ENCODE measurements at regions not wholly inside any gene's neighbourhood (a gene's known extent, or its start where the extent isn't known, plus 50 kb on each side); places are given as distances from the start of the nearest gene placed in this dataset.
"Not testable (repeated sequence)": the region's sequence is repeated elsewhere in the genome, so short reads cannot be mapped to it uniquely, and the experiment has no call there.

- no peak for DNase-seq
These were observed 272.0 kb upstream of the GCFC2 start for GRCh38 chr2:75982719-75983118.

GRCh38 chr2:75964646-75965045, 253.9 kb upstream of the GCFC2 start:
- DNase-seq = no peak

- DNase-seq = no peak
These were observed 249.8 kb upstream of the GCFC2 start for GRCh38 chr2:75960472-75961009.

GRCh38 chr2:75959724-75960471, 249.2 kb upstream of the GCFC2 start:
- DNase-seq = no peak

- DNase-seq = no peak
These were observed 244.0 kb upstream of the GCFC2 start for GRCh38 chr2:75954761-75955160.

GRCh38 chr2:75952173-75952572, 241.5 kb upstream of the GCFC2 start:
- DNase-seq = no peak

- no peak for DNase-seq
These were observed 238.8 kb upstream of the GCFC2 start for GRCh38 chr2:75949385-75950030.

GRCh38 chr2:75936311-75936710, 225.6 kb upstream of the GCFC2 start:
- no peak for DNase-seq

- DNase-seq = no peak
These were observed 222.3 kb upstream of the GCFC2 start for GRCh38 chr2:75932996-75933395.

- no peak for DNase-seq
These were observed 217.4 kb upstream of the GCFC2 start for GRCh38 chr2:75928093-75928492.

GRCh38 chr2:75925331-75926024, 214.8 kb upstream of the GCFC2 start:
- no peak for DNase-seq

- DNase-seq = no peak
These were observed 211.5 kb upstream of the GCFC2 start for GRCh38 chr2:75922191-75922590.

- DNase-seq = no peak
These were observed 210.3 kb upstream of the GCFC2 start for GRCh38 chr2:75920859-75921551.

- DNase-seq = no peak
These were observed 205.3 kb upstream of the GCFC2 start for GRCh38 chr2:75915851-75916634.

GRCh38 chr2:75896779-75897366, 186.2 kb upstream of the GCFC2 start:
- peak; percentile 21 for DNase-seq

- no peak for DNase-seq
These were observed 183.5 kb upstream of the GCFC2 start for GRCh38 chr2:75894170-75894569.

- no peak for DNase-seq
These were observed 181.8 kb upstream of the GCFC2 start for GRCh38 chr2:75892490-75892889.

GRCh38 chr2:75882530-75882929, 171.8 kb upstream of the GCFC2 start:
- DNase-seq = no peak

- not testable (repeated sequence) for DNase-seq
These were observed 164.9 kb upstream of the GCFC2 start for GRCh38 chr2:75875606-75876005.

GRCh38 chr2:75871762-75872614, 161.3 kb upstream of the GCFC2 start:
- DNase-seq = not testable (repeated sequence)

- DNase-seq = no peak
These were observed 160.0 kb upstream of the GCFC2 start for GRCh38 chr2:75870651-75871137.
